ENCODE measurements at regions not wholly inside any gene's neighbourhood (a gene's known extent, or its start where the extent isn't known, plus 50 kb on each side); places are given as distances from the start of the nearest gene placed in this dataset.

GRCh38 chr10:43960135-43960415 is 311.4 kb upstream of the ZNF32 start:
- TF ChIP-seq CTCF (conservative IDR thresholded peaks at IDR 0.05; ENCODE audit: low read depth), result no peak
- no peak for DNase-seq (ENCODE audit: low spot score)
- CTCF ChIA-PET, result interaction anchor here (0.7 kb wide), 2 partner anchors 305 to 638 kb away, joined by 3 read pairs; no protein-coding TSS in a partner anchor

GRCh38 chr10:43959364-43960134 is 310.9 kb upstream of the ZNF32 start:
- ChIA-PET POLR2A (ENCODE audit: low non-redundant PET) (no interaction called here), CTCF (interaction anchor here (0.7 kb wide), 1 partner anchor 638 kb away, joined by 3 read pairs; no protein-coding TSS in a partner anchor)
- H3K27ac ChIP-seq, result no peak overlapping the region
- no peak for DNase-seq (ENCODE audit: low spot score)
- no peak for TF ChIP-seq CTCF (conservative IDR thresholded peaks at IDR 0.05; ENCODE audit: low read depth)

More at GRCh38 chr10:43960135-43960415, 311.4 kb upstream of the ZNF32 start:
- H3K27ac ChIP-seq, result no peak overlapping the region
- POLR2A ChIA-PET (ENCODE audit: low non-redundant PET), result no interaction called here

GRCh38 chr10:43958964-43959363 is 310.3 kb upstream of the ZNF32 start:
- no peak for DNase-seq (ENCODE audit: low spot score)
- ChIA-PET POLR2A (ENCODE audit: low non-redundant PET) (no interaction called here), CTCF (no interaction called here)
- no peak overlapping the region for H3K27ac ChIP-seq
- TF ChIP-seq CTCF (conservative IDR thresholded peaks at IDR 0.05; ENCODE audit: low read depth), result no peak

GRCh38 chr10:43958071-43958432 is 309.4 kb upstream of the ZNF32 start:
- POLR2A ChIA-PET (ENCODE audit: low non-redundant PET), result no interaction called here
- no peak for TF ChIP-seq CTCF (conservative IDR thresholded peaks at IDR 0.05; ENCODE audit: low read depth)
- CTCF ChIA-PET, result no interaction called here

GRCh38 chr10:43957267-43958070 is 308.8 kb upstream of the ZNF32 start:
- no peak for DNase-seq (ENCODE audit: low spot score)
- POLR2A ChIA-PET (ENCODE audit: low non-redundant PET), result no interaction called here
- CTCF ChIA-PET, result interaction anchor here (0.8 kb wide), 1 partner anchor 9 kb away, joined by 4 read pairs; no protein-coding TSS in a partner anchor
- no peak overlapping the region for H3K27ac ChIP-seq
- no peak for TF ChIP-seq CTCF (conservative IDR thresholded peaks at IDR 0.05; ENCODE audit: low read depth)

More at GRCh38 chr10:43958071-43958432, 309.4 kb upstream of the ZNF32 start:
- H3K27ac ChIP-seq, result no peak overlapping the region
- DNase-seq (ENCODE audit: low spot score), result no peak

GRCh38 chr10:43955978-43956377 is 307.3 kb upstream of the ZNF32 start:
- CTCF ChIA-PET, result no interaction called here
- no peak for TF ChIP-seq CTCF (conservative IDR thresholded peaks at IDR 0.05; ENCODE audit: low read depth)
- POLR2A ChIA-PET (ENCODE audit: low non-redundant PET), result no interaction called here
- H3K27ac ChIP-seq, result no peak overlapping the region
- DNase-seq (ENCODE audit: low spot score), result no peak
